GM21619 (cell line): ENCODE measurements at regions not wholly inside any gene's neighbourhood (a gene's known extent, or its start where the extent isn't known, plus 50 kb on each side); places are given as distances from the start of the nearest gene placed in this dataset.

Source experiments
- ATAC-seq: cut with Tn5 transposase; IDR thresholded peaks from one replicate; pipeline ENCODE4 v1.9.1; 2021; ENCODE audit not compliant: unreplicated experiment

DNA sequence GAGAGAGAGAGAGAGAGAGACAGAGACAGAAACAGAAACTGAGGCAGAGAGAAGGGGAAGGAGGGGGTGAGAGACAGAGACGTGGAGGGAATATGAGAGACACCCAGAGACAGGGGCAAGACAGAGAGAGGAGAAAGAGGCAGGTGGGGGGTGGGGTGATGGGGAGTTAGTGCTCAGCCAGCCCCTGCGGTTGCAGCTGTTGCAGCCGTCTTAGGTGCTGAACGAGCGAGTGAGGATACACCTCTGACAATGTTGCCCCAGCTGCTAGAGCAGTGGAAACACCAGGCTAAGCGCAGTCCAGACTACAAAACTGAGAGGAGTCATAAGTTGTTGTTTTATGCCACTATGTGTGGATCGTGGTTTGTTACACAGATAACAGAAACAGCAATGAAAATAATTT is 328.2 kb upstream of the SHH start:
- ATAC-seq, result no peak

DNA sequence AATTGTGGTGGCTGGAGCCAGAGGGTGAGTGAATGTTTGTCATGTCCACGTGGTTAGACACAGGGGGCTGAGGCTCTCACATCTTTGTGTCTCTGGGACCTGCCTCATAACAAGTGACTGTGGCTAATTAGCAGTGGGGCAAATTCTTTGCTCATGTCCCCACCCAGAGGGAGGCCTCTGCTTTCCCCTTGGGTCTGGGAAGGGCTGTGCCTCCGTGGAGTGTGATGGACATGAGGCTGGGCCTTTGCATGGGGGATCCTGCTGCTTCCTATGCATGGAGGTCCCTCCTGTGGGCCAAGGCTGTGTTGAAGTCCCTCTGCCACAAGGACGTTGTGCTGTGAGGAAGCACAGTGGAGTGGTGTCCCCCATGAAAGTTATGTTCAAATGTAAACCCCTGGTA is 327.4 kb upstream of the SHH start:
- ATAC-seq, result no peak

DNA sequence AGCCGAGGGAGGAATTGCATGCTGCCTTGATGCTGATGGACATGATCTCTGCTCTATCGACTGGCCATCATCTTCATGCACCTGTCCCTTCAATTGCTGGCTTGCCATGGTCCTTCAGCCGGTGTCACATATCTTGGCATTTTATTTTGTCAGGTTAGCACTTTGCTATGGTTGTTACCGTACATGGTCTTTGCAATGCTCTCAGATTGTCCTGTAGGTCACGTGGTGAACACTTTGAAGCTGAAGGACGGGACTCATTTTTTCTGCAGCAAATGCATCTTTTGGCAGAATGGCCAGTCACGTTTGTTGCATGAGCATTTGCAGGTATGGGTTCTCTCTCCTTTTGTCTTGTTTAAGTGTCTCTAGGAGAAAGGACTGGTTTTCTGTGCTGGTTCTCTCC is 326.8 kb upstream of the SHH start:
- ATAC-seq, result no peak

DNA sequence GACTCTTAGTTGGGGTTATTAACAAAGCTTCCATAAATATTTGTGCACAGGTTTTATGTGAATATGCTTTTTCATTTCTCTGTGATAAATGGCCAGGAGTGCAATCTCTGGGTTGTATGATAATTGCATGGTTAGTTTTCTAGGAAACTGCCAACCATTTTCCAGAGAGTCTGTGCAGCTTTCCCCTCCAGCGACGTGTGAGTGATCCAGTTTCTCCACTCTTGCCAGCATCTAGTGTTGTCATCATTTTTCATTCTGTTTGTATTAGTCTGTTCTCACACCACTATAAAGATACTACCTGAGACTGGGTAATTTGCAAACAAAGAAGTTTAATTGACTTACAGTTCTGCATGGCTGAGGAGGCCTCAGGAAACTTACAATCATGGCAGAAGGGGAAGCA is 319.6 kb upstream of the SHH start:
- no peak for ATAC-seq

DNA sequence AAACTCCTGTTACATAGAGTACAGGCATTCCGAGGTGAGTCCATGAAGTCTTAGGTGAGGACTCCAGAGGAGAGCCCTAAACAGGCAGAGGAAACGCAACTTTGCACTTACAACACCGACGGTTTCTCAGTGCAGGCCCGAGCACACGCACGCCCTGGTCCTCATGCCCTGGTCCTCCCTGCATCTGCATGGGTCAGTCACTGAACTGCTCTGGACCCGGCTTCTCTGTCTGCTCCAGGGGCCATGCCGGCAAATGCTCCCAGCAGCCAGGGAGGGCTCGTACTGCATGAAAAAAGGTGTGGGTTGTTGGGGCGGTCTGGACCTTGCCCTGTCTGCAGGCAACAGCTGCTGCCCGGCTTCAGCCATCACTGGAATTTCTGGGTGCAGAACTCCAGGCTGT is 317.3 kb upstream of the SHH start:
- ATAC-seq, result no peak

DNA sequence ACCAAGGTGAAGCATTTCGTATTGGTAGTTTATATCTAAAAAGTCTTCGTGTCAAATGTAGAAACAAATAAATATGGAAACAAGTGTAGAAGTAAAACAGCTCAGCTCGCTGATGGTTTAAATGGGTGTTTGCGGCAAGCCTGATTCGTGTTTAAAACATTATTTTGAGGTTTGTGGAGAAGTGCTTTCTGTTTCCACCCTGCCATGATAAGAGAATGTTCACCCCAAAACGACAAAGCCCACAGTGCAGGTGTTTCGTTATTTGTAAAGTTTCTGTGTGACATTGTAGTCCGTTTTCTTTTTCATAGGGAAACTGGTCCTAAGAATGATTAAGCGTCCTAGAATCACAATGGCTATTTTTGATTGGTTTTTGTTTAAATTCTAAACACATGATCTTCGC is 316.2 kb upstream of the SHH start:
- ATAC-seq, result no peak

DNA sequence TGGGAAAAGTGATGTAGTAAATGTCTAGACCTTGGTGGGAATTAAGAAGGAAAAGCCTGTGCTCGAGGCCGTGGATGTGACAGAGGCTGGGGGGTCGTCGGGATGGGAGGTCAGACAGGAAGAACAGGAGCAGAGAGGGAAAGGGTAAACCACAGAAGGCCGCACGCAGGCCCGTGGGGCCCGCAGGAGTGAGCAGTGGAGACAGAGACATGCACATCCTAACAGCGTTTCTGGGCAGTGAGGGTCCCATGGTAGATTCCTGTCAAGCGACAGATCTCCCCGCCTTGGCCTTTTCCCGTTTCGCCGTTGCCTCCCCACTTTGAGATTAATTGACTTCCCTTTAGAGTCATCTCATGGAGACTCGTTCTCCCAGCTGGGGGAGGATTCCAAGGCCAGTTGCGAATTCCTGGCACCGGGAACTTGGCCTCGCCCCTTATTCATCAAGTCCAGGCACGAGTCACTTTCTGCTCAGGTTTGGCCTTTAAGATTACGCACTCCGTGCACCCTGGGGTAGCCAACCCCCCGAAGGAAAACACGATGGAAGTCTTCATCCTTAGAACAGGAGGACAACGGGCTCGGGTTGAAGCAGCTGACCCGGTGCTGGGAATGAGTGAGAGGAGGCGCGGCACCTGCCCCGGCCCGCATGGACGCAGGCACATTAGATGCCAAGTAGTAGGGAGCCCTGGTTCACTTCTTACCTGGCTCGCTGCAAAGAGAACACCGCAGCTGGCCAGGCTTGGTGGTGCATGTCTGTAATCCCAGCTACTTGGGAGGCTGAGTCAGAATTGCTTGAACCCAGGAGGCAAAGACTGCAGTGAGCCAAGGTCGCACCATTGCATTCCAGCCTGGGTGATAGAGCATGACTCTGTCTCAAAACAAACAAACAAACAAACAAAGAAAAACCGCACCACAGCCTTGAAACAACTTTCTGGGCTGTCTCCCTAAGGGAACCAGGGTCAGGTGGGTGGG is 315.2 kb upstream of the SHH start:
- ATAC-seq, result no peak

DNA sequence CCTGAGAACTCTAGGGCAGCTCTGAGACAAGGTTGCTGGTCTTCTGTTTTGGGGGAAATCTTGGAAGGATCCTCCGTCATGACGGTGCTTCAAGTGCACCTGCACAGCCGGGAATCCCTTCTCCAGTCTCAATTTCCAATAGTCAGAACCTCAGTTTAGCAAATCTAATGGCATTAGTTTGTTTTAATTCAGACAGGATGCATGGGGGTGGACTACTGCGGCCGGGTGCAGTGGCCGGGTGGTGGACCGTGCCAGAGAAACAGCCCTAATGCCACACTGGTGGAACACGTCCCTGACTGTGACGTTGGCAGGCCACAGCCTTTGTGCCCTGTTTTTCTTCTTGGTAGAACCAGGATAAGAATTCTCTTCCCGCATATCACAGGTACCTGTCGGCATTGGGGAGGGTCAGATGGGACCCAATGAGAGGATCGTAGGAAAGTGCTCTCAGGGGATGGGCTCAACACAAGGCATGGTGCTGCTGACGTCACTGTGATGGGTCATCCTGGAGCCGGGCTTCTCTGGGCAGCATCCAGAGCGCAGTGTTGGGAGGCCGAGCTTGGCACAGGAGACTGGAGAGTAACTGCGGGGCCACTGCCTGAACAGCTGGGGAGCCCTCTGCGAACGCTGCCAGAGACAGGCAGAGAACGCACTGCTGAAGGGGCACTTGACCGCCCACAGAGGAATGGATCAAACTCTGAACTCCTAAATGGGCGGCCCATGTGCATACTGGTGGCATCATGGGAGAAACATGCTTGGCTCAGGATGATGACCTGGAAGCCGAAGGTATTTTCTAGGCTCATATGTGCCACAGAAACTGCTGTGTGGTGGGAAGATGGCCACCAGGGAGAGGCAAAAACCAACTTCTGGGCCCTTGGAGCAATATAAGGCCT is 313.8 kb upstream of the SHH start:
- no peak for ATAC-seq

DNA sequence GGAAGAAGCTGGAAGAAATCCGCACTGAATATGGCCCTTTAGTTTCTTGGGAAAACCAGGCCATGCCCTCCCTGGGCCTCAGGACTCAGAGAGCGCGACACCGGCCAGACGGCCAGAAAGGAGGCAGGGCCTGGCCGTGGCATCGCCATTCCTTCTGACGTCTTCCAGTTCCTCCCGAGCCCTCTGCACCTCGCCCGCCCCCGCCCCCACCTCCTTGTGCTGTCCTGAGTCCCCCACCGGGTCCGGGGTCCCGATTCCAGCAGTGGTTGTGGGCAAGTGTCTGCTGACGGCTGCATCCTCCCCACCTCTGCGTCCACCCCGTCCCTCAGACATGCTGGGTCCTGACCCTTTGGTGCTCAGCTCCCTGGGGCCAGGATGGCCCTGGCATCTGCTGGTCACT is 312.1 kb upstream of the SHH start:
- no peak for ATAC-seq

DNA sequence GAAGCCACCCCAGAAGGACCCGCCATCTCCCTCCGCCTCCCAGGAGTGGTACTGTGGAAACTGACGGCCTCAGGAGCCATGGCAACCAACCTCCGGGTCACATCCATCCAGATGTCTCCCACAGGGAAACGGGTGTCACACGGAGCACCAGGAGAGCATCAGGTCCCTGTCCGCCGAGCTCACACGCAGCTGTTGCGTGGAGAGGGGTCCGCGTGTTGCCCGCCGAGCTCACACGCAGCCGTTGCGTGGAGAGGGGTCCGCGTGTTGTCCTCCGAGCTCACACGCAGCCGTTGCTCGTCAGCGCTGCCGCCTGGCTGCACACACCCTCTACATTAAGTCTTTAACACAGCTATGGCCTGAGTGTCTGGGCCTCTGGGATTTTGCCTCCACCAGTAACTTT is 311.1 kb upstream of the SHH start:
- no peak for ATAC-seq

DNA sequence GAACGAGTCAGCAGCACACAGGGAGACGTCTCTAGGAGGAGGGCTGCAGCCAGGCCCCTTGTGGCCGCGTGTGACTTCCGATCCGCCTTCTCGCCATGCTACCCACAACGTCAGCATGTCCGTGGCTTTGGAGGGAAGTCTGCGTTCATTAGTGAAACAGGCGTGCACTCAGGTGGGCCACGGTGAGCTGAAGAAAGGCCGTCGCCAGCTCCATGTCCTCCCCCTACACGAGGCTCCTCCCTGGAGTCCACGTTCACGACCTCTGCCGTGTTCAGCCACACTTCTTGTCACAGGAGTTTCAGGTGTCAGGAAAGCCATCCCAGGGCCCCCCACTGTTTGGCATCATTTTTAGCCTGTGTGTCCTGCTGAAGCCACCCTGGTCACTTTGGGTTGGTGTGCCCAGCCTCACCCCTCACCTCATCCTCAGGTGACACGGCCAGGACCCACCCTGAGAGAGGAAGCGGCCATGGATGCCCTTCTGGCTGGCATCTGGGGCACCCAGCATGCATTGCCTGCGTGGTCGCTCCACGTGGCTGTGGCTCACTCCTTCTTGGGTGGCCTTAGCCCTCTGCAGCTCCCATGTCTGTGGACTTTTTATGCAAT is 310.6 kb upstream of the SHH start:
- no peak for ATAC-seq

DNA sequence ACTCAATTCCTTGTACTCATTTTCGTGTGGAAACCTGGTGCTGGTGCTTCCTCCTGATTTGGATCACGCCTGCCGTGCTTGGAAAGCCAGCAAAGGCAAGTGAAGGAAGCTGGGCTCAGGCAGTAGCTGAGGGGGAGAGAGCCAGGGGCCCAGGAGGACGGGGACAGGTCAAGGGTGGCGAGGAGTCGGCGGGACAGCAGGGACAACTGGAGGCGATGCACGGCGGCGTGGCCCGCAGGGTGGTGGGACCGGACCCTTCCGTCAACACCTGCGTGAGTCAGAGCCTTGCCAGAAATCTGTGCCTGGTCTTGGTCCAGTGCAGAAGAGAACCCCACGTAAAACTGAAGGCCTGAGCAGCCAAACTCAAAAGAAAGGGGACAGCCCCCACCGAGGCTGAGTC is 309.7 kb upstream of the SHH start:
- ATAC-seq, result no peak

DNA sequence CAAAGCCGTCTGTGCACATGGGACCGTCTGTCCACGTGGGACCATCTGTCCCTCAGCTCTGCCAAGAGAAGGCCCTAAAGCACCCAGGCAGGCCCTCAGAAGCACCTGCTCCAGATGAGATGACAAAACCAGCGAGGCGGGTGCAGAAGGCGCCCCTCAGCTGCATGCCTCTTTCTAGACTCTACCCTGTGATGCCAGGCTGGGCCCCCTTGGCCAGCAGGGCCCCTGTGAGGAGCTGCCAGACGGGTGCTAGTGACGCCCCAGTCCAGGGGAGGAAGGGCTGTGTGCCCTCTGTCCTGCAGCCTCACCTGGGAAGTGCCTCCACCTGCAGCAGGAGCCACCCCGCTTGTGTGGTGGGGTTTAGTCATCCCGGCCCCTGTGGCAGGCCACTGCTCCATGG is 309.2 kb upstream of the SHH start:
- no peak for ATAC-seq

DNA sequence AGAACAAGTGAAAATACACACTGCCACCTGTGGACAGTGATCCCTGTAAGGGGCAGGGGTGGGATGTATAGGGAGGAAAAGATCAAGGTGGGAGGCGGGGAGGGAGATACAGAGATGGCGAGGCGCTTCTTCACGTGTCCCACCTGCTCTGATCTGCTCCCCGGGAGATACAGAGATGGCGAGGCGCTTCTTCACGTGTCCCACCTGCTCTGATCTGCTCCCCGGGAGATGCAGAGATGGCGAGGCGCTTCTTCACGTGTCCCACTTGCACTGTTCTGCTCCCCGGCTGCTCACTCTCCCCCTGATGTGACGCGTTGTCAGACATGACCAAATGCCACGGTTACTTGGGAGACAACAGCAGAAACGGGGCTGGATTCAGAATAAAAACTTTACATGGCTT is 308.3 kb upstream of the SHH start:
- no peak for ATAC-seq

DNA sequence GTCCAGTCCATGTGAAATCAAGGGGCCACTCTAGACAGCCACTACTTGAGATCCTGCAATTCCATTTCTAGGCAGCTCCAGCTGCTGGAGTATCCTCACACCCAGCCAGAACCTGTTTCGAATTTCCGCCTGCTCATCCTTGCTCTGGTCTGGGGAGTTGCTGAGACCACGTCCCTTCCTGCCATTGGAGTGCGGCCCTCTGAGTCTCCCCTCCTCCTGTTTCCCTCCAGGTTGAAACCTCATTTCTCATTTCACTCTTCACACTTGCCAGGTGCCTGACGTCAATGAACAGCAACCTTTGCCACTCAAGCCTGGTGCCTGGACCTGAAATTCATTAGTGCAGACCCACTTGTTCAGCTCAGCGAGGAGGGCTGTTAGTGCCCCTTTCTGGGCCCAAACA is 307.5 kb upstream of the SHH start:
- ATAC-seq, result no peak

DNA sequence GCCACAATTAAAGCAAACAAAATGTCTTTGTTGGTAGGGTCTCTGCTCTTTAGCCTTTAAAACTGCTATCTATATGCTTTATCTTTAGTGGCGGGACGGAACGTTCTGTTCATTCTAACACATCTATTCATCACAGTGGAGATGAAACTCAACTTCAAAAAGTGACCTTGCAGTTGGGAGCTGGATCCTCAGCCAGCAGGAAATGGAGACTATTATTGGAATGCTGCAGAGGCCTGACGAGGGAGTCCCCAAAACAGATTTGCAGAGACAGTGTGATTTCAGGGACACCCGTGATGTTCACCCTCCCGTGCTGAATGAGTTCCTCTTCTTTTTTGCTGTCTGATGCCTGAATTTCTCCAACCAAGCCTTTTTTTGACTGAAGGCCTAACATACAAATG is 306.0 kb upstream of the SHH start:
- no peak for ATAC-seq

DNA sequence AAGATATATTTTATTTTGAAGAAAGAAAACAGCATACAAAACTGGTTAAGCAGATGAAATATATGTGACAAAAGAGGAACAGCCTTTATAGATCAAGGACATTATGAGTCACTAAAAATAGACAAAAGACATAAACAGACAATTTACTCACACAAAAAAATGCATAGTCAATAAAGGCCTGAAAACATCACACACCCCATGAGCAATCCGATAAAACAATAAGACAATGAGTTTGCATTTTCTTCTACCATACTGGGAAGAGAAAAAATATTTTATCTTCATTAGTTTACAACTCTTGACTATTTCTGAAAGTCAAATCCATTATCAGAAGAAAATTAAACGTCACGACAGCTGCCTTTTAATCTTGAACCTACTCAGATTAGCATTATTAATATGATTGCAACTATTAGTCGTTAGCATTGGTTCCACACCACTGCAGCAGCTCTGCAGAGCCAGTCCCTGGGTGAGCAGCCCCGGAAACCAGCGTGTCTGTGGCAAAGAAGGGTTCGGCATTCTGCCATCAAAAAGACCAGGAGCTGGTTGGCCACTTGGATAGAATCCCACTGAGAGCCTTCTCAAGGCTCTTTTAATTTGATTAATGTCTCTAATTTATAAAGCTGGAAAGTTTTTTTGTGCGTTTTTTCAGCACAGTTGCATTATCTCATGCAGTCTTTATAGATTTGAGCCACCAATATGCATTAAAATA is 305.4 kb upstream of the SHH start:
- ATAC-seq, result no peak

DNA sequence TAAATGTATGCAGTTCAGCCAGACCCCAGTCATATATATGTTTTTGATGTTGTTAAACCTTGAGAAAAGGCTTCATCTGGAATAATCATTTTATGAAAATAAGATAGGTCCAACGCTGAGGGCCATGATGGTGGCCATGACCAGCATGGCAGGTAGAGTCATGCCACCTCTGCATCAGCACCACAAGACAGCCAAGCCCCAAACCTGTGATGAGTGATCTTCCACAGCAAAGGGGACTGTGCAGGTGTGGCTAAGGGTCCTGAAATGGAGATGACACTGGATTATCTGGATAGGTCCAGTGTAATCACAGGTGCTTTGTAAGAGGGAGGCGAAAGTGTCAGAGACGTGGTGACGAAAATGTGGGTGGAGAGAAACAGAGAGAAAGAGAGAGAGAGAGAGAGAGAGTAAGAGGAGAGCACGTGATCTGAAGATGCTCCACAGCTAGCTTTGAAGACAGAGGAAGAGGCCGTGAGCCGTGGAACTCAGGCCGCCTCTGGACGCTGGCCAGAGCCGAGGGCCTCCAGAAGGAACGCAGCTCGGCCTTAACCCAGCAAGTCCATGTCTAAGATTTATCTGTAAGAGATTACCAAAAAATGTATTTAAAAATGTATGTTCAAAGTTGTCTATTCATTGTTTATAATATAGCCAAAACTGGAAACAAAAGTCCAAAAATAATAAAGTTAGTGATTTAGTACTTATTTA is 304.4 kb upstream of the SHH start:
- no peak for ATAC-seq

DNA sequence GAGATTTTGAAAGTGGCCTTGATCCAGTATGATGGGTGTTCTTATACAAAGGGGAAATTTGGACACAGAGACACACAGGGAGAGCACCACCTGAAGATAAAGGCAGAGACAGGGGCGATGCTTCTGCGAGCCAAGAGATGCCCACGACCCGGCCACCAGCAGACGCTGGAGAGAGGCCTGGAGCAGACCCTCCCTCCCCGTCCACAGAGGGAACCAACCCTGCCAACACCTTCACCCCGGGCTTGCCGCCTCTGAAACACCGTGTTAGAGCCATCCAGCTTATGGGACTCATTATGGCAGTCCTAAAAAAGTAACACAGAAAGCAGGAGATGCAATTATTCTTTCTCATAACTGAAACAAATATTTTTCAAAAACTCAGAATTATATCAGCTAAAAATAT is 303.3 kb upstream of the SHH start:
- no peak for ATAC-seq

DNA sequence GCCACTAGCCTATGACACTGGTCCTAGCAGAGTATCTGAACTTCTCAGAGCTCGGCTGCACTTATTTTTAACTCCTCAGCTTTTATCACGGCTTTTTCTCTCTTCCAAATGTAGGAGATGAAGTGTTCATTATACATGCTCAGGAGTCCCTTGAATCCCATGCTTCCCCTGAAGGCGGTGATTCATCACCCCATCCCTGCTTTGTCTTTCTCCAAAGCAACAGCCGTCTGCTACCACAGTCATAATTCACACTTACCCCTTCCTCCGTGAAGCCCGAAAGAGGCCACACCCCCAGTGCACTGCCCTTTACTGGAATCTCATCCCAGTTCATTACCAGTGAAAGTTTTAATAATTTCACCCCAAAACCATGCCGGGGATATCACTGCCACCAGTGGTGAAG is 301.5 kb upstream of the SHH start:
- no peak for ATAC-seq

DNA sequence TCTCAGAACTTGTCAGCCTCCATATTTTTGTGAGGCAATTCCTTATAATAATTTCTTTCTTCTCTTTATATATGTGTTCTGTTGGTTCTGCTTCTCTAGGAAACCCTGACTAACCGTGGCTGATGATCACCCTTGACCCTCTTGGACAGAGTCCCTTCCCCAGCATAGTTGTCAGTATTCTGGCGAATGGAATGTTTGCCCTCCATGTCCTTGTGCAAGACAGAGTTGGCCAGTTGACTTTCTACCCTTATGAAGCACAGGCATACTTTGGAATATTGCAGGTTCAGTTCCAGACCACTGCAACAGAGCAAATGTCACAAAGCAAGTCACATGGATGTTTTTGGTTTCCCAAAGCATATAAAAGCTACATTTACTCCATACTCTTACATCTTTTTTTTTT is 297.7 kb upstream of the SHH start:
- ATAC-seq, result no peak
